HG03521 (cell line): ENCODE measurements at regions not wholly inside any gene's neighbourhood (a gene's known extent, or its start where the extent isn't known, plus 50 kb on each side); places are given as distances from the start of the nearest gene placed in this dataset.

Source experiments
- ATAC-seq: cut with Tn5 transposase; IDR thresholded peaks from one replicate; pipeline ENCODE4 v1.9.1; 2021; ENCODE audit warnings: mild to moderate bottlenecking, moderate library complexity; ENCODE audit not compliant: unreplicated experiment

DNA sequence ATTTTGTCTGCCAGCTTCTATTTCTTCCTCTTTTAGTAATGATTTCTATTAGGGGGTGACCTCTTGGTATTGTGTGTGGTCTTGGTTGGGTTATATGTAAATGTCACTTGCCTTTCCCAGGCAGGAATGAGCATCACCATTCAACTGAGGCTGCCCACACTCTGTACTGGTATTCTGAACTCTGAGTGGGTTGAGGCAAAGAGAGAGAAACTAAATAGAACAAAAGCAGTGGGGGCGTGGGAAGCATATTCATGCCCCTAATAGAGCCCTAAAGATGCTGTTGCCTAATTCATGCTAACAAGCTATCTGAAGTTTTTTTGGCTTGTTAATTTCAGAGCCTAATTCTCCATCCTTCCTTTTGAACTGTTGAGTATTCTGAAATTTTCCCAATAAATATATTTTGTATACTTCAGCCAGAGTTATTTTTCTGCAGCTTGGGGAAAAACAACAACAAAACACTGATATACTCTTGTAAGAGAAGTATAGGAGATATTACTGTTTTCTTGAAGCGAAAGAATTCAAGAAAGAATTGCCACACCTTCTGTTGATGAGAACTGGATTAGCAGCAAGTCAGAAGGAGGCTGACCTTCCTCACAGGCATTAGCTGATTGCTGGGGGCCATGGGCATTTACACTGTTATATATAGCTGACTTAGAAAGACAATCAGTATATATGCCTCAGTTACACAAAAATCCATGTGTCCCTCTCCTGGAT is 315.8 kb upstream of the KLF12 start:
- no peak for ATAC-seq

DNA sequence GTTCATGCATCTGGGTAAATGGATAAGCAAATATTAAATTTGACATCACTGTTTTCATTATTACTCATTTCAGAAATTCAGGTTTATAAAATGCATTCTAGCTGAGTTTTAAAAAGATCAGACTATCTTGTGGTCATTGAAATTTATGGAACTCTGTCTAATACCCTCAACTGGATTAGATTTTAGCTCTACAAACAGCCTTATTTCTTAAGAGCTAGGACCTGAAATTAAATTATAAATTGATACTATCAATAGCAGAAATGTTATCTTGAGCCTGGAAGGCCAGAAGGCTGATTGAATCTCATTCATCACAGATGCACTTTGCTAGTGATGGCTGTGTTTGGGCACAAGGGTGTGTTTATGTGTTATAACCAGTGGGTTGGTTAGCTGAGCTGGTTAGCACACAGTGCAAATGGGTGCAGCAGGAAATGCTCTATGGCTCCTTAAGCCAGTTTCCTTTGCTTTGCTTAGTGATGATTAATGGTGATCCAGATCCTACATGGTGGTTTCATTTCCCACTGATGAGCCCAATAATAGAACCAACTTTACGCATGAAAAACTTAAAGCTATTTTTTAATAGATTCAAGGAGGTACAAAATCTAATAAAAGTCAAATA is 310.8 kb upstream of the KLF12 start:
- ATAC-seq, result no peak

DNA sequence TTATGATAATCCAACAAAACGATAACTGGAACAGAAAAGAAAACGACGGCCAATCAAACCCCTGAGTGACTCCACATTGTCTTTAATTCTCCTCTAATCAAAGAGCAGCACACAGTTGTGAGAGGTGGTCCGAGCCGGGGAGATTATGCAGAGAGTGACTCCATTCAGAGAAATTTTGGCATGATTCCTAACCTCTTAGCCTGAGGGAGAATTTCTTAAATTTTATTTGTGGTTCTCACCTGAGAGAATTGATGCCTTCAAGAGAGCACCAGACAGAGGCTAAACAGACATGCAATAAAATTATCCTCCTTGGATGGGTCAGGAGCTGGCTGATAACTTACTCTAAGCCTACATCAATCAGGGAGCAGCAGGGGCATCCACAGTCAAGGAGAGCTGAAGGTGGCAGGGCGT is 310.0 kb upstream of the KLF12 start:
- ATAC-seq, result no peak

DNA sequence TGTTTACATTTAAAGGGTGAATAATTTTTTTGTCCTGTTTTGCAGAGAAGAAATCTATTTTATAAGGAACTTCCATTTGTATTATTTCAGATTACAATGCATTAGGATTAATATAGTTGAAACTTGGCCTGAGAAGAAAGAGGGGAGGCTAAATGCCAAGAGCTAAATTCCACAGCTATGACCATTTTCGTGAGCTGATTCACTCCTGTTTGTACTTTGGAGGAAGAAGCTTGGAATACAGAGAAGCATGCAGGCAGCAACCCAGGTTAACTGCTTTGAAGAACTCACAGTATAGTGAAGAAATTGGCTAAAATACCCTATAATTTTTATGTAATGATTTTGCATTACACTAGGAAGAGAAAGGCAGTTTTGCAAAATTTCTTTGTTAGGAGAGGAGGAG is 309.4 kb upstream of the KLF12 start:
- ATAC-seq, result no peak

DNA sequence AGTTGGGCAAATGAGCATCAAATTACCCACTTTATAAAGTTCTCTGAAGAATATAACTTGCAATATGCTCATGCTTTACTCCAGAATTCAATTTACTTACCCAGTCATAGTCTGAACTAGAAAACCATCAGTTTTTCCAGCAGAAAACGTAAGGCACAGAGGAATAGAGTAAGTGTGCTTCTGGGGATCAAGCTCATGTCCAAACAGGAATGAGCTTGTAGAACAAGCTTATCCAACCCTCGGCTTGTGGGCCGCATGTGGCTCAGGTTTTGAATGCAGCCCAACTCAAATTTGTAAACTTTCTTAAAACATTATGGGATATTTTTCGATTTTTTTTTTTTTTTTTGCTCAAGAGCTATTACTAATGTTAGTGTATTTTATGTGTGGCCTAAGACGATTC is 308.5 kb upstream of the KLF12 start:
- no peak for ATAC-seq

DNA sequence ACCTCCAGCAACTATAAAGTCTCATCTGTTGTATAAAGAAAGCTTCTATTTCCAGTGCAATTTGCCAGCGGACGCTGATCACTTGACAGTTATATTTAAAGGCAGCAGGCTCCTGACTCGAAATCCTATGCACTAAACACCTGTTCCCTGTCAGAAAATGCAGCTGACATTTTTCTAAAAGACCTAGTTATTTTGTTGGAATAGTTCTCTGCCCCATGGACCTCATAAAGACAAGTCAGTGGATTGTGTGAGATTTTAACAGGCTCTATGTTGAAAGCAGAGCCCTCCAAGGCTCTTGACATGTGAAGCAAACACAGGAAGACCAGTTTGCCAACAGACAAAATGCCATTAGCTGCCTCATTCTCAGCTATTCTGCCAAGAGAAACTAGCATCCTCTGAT is 304.7 kb upstream of the KLF12 start:
- ATAC-seq, result no peak

DNA sequence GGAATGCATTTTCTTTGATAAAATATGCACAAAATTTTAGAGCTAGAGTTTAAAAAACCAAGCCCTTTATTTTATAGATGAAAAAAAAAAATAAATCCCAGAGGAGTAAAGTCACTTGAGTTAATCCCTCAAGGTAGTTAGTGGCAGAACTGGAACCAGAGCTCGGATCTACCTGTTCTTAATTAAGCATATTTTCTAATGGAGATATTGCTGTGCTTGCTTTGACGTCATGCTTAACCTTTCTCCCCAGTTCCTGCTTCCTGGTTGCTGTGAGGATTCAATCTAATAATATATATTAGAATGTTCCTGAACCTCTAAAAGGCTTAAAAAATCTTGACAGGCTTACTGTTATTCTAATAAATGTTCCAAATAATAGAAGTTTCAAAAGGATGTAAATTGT is 300.6 kb upstream of the KLF12 start:
- ATAC-seq, result no peak

DNA sequence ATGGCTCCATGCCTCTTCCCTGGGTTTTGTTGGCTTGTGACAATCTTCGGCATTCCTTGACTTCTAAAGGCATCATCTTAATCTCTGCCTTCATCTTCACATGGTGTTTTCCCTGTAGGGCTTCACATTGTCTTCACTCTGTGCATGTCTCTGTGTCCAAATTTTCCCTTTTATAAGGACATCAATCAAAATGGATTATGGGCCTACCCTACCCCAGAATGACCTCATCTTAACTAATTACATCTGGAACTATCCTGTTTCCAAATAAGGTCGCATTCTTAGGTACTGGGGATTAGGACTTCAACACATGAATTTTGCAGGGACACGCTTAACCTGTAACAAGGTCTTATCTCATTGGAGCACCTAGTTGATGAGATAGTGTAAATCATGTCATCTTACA is 290.3 kb upstream of the KLF12 start:
- ATAC-seq, result no peak

DNA sequence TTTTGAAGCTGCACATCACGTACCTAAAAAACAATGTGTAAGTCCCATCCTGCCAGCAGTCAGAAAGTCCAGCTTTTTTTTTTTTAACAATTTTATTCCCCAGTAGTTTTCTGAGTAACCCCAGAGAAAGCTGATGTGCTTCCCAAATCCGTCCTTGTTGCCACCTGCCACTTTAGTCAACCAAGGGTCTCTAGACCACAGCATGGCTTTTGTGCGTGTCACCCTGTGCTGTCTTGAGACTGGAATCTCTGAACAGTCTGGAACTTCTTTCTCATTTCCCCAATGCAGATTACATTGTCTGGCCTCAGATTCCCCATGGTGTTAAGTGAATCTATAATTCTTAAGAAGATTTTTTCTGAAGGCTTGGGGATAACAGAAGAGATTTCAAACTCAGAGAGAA is 289.2 kb upstream of the KLF12 start:
- no peak for ATAC-seq

DNA sequence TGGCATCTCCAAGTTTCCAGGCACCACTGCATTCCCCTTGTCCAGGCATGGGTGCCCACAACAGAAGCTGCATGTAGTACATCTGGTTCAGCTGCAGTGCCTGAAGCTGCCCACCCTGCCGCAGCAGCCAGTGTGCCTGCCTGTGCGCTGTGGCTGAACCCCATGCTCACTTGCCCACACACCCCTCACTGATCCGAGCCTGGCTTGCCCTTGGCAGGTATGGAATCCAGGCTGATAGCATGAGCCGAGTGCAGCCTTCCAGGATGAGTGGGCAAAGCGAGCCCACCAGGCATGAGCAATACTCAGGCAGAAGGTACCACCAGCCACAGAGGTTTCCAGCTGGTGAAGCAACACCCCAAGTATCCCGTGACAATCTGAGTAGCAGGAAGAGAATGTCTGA is 280.3 kb upstream of the KLF12 start:
- no peak for ATAC-seq

DNA sequence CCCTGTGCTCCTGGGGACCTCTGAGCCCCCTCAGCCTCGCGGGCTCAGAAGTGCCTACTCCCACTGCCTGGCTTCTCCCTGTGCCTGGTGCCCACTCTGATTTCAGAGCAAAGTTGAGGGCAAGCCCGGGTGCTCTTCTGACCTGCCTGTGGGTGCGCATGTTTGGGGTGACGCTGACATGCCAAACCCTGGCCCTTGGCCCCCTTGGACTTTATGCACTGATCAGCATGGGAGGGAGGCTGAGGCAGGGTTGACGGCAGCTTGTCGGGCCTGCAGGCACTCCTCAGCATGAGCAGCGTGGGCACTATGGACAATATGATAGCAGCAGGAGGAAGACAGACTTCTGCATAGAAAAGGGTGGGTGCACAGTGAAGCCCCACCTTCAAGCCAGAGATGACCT is 279.3 kb upstream of the KLF12 start:
- no peak for ATAC-seq

DNA sequence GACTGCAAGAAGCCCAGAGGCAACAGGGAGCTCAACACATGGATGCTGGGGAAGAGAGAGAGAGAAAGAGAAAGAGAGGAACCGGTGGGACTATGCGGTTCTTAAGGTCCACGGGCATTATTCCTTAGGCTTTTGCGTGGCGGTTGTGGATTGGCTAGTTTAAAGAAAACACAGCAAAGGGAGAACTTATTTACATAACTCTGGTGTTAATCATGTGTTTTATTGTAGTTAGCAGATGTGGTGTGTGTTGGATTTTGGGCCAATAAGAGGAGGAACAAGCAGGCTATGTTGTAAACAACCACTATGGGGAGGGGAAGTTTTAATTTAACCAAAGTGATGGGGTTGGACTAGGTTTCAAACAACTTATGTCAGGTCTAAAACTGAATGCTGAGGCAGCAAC is 275.3 kb upstream of the KLF12 start:
- ATAC-seq, result no peak

DNA sequence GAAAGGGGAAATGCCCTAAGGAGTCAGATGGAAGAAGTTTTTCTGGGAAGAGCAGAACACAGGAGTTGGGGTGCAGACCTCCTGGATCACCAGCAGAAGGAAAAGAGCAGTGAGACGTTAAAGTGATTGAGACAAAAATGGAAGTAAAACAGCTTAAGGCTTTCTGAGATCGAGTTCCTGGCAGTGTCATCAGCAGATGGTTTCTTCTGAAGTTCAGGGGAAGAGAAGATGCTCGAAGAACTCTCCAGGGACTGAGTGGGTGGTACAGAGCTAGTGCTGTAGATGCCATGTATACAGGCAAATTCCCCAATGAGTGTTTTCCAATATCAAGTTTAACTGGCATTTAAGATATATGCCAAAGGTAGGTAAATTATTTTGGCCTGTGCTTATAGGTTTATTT is 272.2 kb upstream of the KLF12 start:
- ATAC-seq, result no peak

DNA sequence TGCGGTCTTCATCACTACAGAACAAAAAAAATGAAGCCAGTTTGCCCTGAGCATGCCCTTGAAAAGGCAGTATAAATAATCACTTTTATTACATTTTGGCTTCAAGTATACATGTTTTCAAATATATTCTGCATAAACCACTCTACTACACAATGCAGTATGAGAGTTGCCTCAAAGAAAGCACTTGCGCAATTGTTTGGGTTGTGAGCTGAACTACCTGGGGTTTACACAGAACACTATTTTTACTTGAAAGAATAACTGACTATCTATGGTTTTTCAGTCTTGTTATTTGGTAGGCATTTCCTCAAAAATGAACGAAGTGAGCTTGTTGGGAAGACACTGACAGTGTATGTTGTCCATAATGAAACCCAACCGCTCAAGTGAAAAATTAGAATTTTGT is 264.4 kb upstream of the KLF12 start:
- ATAC-seq, result no peak

DNA sequence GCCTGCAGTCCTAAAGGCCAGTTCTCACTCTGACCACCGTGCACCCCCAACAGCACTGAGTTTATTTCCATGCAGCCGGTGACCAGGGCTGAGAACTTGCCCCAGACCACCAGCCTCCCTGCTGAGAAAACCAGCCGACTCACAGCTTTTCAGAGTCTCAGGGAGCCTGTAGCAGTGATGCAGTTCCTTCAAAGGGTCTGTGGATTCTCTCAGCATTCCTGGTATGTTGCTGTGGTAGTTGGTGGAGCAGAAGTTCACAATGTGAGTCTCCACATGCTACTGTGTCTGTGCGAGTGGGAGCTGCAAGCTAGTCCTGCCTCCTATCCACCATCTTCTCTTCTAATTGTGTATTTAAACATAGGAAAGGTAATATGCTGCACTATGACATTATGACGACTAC is 254.9 kb upstream of the KLF12 start:
- ATAC-seq, result no peak

DNA sequence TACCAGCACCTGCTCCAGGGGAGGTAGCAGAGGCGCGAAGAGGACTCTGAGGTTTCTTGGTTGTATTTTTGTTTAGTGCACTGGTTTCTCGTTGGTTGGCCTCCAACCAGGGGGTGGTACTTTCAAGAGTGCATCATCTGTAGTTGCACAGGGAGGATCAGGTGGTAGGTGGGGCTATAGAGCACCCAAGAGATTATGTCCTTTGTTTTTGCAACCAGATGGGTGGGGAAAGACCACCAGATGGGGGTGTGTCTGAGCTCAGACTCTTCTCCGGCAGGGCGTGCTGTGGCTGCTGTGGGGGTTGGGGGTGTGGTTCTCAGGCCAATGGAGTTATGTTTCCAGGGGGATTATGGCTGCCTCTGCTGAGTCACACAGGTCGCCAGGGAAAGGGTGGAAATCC is 254.4 kb upstream of the KLF12 start:
- no peak for ATAC-seq

DNA sequence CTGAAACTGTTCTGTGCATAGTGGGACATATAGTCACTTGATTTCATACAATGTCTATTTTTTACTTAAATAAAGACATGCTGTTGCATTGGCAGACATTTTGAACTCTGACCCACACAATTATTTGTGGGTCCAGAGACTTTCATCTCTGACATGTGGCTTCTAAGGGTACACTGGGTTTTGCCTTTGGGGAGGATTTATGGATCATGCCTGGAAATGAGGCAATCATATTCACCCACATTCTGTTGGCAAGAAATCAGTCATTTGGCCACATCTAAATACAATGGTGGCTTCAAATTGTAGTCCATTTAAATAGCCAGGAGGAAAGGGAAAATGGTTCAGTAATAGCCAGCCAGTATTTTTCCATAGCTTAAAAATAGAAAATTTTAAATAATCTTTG is 238.3 kb upstream of the KLF12 start:
- ATAC-seq, result no peak

DNA sequence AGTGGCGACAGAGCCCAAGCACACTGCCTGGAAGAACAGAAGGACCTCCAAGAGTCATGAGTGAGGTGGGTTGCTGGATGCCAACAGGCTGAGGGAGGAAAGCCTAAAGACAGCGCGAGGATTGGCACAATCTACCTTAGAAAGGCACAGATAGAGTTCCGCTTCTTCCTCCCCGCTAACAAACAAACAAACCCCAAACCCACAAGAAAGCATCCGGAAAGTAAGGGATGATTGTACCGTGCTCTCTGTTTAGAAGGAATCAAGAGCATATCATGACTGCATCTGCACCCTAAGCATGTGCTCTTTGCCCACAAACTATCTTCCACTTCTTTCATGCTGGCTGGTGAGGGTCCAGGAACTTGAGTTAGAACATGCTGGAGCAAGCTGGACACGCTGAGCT is 233.0 kb upstream of the KLF12 start:
- no peak for ATAC-seq

DNA sequence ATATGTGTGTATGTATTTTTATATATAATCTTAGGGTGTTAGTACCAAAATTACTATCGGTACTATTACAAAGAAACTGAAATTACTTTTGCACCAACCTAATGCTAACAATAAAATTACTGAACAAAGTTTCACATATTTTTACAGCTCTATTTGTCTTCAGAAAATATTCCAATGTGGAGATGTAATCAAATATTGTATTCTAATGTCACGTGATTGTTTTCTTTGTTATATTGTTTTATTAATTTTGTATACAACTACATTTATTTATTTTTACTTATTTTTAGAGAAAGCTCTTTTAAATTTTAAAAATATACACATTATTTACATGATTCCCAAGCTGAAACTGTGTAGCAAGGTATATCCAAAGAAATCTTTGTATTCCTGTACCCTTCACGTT is 227.1 kb upstream of the KLF12 start:
- ATAC-seq, result no peak

DNA sequence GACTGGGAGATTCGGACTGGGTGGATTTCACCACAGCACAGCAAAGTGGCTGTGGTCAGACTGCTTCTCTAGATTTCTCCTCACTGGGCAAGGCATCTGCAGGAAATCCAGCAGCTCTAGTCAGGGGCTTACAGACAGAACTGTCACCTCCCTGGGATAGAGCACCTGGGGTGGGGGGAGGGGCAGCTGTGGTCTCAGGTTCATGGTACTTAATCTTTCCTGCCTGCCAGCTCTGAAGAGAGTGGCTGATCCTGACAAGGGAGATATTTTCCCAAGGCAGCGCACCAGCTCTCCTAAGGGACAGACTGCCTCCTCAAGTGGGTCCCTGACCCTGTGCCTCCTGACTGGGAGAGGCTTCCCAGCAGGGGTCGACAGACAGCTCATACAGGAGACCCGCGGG is 212.8 kb upstream of the KLF12 start:
- ATAC-seq, result no peak

DNA sequence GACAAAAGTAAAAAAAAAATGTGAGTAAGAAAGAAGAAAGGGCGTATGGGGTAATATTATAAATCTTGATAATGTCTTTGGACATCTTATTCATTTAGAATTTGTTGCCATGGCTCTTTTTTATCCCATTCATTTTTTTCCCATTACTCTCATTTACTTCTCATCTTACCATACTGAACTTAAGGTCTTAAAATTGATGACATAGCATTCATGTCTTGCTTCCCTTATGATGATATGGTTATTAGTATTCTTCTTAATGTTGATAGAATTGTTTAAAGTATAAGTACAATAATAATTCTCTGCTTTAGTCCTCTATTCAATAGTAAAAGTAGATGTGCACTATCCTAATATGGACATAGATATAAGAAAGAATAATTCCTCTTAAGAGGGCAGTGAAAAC is 204.1 kb upstream of the KLF12 start:
- ATAC-seq, result no peak

DNA sequence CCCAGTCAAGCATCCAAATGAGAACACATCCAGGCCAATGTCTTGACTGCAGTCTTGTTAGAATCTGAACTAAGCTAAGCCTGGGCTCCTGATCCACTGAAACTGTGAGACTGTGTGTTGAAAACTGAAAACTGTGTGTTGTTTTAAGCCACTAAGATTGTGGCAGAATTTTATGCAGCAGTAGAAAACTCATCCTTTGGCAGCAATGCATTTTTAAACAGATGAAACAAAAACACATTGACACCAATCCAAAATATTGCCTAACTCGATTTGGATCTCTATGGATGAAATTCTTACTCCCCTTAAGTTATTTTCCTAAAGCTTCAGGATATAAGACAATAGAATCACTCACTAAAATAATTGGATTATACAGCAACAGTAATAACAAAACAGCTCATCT is 202.3 kb upstream of the KLF12 start:
- ATAC-seq, result no peak

DNA sequence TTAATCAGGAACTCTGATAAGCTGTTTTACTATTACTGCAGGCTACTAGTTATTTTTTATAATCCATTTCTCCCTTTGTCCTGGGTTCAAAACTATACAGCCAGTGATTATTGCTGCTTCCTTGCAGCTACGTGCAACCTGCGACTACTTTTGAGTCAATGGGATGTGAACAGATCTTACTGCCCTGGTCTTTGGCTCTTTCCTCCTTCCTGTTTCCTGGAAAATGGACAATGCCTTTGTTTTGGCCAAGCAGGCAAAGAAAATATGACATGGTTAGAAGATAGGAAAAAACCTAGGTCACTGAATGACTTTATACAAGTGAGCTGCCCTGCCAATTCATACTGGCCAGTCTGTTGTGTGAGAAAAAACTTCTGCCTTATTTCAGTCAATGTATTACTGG is 201.2 kb upstream of the KLF12 start:
- no peak for ATAC-seq
